NCI-H2227 treated with DMSO at 0.1 percent for 48 hours (cell line): ENCODE measurements at regions not wholly inside any gene's neighbourhood (a gene's known extent, or its start where the extent isn't known, plus 50 kb on each side); places are given as distances from the start of the nearest gene placed in this dataset.
A peak's percentile ranks its signal among the peaks of the same experiment; 100 is the strongest.

Experiments used
- DNase-seq: peaks from one replicate; lab custom pipeline; 2025; lab: John Stamatoyannopoulos, UW

GRCh38 chr4:138858419-138858818 lies 157.2 kb upstream of the NOCT start:
- DNase-seq: no peak

GRCh38 chr4:138857416-138857815 lies 158.2 kb upstream of the NOCT start:
- no peak for DNase-seq

DNA sequence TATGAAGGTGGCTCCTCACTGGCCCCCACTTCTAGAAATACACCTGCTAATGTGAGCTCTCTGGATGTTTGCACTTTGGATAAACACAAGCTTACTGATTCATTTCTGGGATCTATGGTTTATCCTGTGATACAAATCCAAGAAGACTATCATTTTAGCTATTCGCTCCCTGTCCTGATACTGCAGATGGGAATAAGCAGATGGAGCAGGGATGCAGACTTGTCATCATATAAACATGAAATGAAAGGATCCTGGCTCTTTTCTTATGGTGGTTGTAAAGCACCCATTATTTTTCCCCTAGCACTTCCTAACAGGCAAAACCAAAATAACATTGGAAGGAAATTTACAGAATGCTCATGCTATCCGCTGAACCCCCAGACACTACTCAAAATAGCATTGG lies 162.9 kb upstream of the NOCT start:
- DNase-seq: no peak

DNA sequence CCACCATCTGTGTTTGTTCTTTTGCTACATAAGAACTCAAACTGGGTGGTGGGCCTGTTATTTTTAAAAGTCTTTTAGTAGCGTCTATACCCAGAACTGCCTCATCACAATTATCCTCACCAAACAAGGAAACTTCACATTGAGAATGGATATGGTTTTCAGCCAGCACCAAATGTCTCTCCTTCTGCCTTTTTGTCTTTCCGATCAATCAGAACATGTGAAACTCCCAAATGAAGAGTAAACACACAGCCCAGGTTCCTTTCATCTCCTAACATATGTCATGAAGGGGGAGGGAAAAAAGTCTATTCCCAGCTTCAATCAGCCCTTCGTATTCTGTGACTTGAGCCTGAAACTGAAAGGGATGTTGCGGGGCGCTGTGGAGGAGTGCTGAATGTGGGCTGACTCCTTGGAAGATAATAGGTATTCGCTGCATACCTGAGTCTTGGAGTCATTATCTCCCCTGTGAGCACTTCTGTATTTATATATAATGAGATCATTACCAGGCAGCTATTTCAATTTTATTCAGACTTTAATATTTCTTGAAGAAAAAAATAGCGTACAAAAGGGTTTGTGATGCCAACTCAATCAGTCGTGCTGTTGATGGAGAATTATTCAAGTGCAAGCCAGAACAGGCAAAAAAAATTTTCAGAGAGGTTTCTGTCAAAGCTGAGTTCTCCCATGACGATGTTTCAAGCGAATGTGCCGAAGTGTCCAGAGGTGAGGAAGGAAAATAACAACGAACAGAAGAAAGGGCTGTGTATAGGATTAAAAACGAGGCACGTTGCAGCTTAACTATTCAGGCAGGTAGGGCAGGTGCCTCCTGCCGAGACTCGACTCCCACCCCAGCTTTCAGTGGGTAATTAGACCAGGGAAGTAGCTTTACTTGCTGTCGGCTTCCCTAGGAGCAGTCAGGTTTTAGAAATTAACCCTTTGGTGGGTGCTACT lies 163.9 kb upstream of the NOCT start:
- peak; percentile 26 for DNase-seq

GRCh38 chr4:138845664-138846063 lies 169.9 kb upstream of the NOCT start:
- DNase-seq: no peak

DNA sequence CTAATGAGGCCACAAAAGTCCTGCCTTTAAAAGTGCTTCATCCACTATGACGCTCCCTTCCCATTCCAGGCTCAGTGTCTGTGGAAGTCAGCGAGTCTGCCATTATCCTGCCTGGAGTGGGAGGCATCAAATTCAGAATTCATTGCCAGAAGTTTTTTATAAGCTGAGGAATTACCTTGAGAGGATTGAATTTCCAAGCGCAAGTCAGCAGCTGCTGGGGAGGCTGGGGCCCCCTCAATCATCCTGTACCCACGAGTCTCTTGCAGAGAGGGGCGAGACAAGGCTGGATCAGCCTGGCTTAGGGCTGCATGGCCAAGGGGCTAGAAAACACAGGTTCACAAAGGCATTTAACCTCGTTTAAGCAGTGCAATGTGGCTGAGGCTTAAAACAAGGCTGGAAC lies 170.5 kb upstream of the NOCT start:
- DNase-seq: no peak

GRCh38 chr4:138843616-138844015 lies 172.0 kb upstream of the NOCT start:
- DNase-seq: no peak

DNA sequence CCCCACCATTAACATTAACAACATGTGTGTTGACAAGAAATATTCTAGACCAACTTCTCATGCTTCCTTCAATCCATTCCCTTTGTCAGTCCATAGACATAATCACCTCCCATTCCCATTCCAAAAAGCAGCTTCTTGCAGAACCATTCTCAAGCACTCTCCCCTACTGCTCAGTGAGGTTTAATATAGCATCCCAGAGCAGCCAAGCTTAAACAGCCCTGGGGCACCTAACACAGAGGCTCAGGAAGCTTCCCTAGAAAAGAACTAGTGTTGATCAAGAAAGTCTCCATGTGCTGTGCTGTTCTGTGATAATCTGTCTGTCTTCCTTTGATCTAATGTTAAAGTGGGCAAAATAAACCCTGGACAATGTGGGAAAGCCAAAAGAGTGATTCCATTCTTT lies 174.2 kb upstream of the NOCT start:
- DNase-seq: no peak

DNA sequence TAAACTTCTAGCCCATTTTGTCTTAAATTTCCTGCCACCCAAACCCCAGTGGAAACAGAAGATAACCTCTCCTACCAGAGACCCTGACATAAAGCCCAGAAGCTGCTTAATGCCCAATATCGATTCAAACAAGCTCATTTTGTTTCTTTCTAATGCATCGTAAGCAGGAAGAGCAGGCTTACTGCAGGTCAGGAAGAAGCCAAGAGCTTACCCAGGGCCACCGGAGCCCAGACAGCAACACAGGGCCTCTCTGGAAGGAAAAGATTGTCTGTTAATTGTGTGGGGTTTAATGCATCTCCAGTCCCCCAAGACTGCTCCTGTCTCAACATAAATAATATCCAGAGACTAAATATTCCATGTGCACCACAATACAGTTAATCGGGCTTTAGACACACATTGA lies 177.3 kb upstream of the NOCT start:
- DNase-seq: no peak

DNA sequence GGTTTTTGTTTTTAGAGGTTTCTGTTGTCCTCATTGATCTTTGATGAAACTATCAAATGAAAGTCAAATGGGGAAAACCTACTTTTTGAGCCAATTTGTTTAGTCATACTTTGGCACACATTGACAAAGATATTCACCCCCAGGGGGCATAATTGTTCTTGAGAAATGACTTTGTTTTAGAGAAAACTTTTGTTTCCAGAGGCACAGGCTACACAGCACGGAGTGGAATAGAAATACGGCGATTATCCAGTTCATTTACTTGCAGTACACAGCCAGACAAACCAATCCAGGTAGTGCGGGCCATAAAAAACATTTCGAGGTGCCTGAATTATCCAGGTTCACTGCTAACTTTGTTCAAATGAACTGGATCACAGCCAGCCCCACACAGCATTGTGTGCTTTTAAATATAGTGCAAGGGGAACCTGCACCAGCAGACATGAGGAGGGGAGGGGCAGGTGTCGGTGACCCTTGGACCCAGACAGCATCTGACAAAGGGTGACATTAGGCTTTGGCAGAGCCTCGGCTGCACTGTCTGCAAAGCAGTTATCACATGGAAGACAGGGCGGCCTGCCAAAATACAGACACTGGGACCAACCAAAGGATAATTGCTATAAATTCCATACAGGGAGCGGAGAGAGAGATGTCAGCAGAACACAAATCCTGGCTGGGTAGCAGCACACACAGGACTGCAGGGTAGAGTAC lies 179.6 kb upstream of the NOCT start:
- peak; percentile 55 for DNase-seq

DNA sequence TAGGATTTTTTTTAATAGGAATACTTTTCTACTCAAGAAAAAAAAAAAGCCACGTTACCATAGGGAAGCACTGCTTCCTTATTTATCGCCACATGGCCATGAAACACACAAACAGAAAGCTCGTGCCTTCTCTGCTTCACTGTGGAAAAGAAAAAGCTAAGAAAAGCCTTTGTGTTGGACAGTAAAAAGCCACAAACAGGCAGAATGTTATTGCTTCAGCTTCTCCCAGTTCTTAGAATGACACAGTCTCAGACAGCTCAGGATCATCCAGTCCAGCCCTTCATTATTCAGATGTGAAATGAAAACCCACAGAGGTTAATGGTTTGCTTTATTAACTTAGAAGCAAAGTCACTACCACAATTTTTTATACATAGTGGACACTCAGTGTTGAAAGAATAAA lies 181.6 kb upstream of the NOCT start:
- DNase-seq: no peak

GRCh38 chr4:138832563-138832962 lies 183.0 kb upstream of the NOCT start:
- no peak for DNase-seq

DNA sequence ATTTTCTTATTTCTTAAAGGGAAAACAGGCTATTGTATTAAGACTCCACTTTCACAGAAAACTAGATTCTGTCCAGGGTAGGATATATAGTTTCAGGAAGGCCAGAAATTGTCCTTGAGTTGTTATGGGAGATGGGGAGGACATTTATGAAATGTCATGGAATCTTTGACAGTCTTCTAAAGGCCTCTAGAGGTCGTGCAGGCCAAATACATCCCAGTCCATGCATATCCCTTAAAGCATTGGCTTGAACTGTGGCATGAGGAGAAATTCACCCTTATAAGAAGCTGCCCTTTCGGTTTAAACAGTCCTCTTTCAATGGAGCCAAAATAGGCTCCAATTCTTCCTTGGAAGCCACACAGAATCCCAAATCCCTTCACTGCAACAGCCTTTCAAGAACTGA lies 183.6 kb upstream of the NOCT start:
- no peak for DNase-seq

DNA sequence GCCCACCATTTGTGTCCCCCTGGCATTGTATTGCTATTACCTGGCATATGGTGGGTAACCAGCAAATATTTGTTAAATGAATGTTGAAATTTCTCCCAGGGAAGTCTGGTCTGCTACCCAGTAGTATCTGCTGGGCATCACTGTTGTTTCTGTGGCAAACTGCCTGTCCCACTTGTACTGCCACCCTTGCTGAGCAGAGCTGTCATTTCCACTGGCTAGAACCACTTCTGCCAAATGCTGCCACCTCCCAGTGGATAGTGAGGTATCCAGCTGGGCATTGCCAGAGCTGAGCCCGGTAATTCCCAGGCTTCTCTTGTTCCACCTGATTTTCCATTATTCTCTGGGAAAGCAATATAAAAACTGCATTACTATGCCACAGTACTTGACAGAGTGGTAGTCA lies 186.7 kb upstream of the NOCT start:
- DNase-seq: no peak

DNA sequence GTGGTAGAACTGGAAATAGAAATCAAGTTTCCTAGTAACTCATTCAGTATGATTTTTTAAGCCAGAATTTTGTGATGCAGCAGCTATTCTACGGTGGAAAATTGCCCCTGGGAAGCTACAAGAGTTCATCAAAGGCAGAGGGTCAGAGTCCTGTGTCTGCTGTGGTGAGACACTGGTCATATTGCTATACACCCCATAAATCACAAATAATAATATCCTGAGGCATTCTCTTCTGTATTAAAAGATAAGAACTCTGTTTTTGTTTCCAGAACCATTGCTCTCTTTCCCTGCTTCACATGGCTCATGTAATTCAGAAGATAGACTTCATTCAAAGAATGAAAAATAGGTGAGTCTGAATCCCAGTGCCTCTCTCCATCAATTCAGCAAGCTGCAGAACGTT lies 188.8 kb upstream of the NOCT start:
- DNase-seq: no peak

DNA sequence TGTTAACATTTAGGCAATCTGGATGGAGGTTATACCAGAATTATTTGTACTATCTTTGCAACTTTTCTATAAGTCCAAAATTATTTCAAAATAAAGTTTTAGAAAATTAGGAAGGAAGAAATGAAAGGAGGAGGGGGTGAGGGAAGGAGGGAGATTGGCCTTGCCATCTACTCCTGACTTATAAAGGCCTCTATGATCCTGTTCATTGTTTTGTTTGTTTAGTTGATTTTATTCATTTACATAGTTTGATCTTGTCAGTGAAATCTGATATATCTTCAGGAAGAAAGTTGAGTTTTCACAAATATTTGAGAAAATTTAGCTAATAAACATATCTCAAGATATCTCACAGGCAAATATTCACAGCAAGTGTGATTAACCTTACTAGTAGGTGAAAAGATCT lies 189.3 kb upstream of the NOCT start:
- DNase-seq: no peak

- DNase-seq: no peak
Observed at GRCh38 chr4:138821331-138821730, 194.2 kb upstream of the NOCT start.

DNA sequence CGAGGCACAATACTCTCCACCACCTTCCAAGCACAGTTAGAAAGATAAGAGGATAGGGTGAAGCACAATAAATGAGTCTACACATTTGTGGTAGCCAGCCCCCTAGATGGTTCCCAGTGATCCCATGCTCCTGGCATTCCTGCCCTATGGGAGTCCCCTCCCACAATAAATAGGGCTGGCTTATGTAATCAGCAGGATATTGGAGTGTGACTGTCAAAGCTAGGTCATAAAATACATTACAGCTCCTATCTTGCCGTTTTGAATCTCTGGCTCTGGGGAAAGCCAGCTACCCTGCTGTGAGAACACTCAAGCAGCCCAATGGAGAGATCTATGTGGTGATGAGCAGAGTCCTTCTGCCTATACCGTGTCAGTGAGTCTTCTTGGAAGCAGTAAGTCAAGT lies 198.7 kb upstream of the NOCT start:
- no peak for DNase-seq

- peak; percentile 40 for DNase-seq
Observed at GRCh38 chr4:138815811-138816210, 199.8 kb upstream of the NOCT start.

- DNase-seq: no peak
Observed at GRCh38 chr4:138805736-138806135, 209.8 kb upstream of the NOCT start.

- DNase-seq: no peak
Observed at GRCh38 chr4:138804711-138805110, 210.9 kb upstream of the NOCT start.

- no peak for DNase-seq
Observed at GRCh38 chr4:138803051-138803450, 212.5 kb upstream of the NOCT start.

- no peak for DNase-seq
Observed at GRCh38 chr4:138802499-138802898, 213.1 kb upstream of the NOCT start.
